ENCODE measurements at regions not wholly inside any gene's neighbourhood (a gene's known extent, or its start where the extent isn't known, plus 50 kb on each side); places are given as distances from the start of the nearest gene placed in this dataset.

GRCh38 chrX:113980953-113981352, 602.9 kb upstream of the HTR2C start:
- H3K27ac Mint-ChIP-seq: no peak overlapping the region
- no peaks in the 10 kb centered on the region for H3F3A ChIP-seq (replicated peaks; ENCODE audit: low read depth)
- H3K27me3 ChIP-seq (ENCODE audit: insufficient read depth): no peaks in the 10 kb centered on the region
- H3K36me3 Mint-ChIP-seq (ENCODE audit: low read depth): peaks cover 60% of the 10 kb centered on the region
- H3K4me2 ChIP-seq: no peak overlapping the region
- H3K4me1 ChIP-seq (ENCODE audit: insufficient read depth): peaks cover 20% of the 10 kb centered on the region
- ATAC-seq (no peak), DNase-seq (ENCODE audit: low spot score) (no peak)
- no peaks in the 10 kb centered on the region; the same call in 1 of the 2 replicates for H3K9me2 ChIP-seq (ENCODE audit: insufficient read depth)
- H3K4me1 Mint-ChIP-seq: peaks cover 9% of the 10 kb centered on the region
- no peak overlapping the region for H3K4me3 Mint-ChIP-seq
- H3K9me3 Mint-ChIP-seq: peaks cover 17% of the 10 kb centered on the region
- peaks cover 11% of the 10 kb centered on the region; the same call in 1 of the 2 replicates for H3K36me3 ChIP-seq (ENCODE audit: insufficient read depth)
- TF ChIP-seq ZNF114 (CRISPR knock-in tag; IDR thresholded peaks at IDR 0.05): no peak
- no peak for TF ChIP-seq ETS1 (IDR thresholded peaks at IDR 0.05)
- TF ChIP-seq, protein P1, sequence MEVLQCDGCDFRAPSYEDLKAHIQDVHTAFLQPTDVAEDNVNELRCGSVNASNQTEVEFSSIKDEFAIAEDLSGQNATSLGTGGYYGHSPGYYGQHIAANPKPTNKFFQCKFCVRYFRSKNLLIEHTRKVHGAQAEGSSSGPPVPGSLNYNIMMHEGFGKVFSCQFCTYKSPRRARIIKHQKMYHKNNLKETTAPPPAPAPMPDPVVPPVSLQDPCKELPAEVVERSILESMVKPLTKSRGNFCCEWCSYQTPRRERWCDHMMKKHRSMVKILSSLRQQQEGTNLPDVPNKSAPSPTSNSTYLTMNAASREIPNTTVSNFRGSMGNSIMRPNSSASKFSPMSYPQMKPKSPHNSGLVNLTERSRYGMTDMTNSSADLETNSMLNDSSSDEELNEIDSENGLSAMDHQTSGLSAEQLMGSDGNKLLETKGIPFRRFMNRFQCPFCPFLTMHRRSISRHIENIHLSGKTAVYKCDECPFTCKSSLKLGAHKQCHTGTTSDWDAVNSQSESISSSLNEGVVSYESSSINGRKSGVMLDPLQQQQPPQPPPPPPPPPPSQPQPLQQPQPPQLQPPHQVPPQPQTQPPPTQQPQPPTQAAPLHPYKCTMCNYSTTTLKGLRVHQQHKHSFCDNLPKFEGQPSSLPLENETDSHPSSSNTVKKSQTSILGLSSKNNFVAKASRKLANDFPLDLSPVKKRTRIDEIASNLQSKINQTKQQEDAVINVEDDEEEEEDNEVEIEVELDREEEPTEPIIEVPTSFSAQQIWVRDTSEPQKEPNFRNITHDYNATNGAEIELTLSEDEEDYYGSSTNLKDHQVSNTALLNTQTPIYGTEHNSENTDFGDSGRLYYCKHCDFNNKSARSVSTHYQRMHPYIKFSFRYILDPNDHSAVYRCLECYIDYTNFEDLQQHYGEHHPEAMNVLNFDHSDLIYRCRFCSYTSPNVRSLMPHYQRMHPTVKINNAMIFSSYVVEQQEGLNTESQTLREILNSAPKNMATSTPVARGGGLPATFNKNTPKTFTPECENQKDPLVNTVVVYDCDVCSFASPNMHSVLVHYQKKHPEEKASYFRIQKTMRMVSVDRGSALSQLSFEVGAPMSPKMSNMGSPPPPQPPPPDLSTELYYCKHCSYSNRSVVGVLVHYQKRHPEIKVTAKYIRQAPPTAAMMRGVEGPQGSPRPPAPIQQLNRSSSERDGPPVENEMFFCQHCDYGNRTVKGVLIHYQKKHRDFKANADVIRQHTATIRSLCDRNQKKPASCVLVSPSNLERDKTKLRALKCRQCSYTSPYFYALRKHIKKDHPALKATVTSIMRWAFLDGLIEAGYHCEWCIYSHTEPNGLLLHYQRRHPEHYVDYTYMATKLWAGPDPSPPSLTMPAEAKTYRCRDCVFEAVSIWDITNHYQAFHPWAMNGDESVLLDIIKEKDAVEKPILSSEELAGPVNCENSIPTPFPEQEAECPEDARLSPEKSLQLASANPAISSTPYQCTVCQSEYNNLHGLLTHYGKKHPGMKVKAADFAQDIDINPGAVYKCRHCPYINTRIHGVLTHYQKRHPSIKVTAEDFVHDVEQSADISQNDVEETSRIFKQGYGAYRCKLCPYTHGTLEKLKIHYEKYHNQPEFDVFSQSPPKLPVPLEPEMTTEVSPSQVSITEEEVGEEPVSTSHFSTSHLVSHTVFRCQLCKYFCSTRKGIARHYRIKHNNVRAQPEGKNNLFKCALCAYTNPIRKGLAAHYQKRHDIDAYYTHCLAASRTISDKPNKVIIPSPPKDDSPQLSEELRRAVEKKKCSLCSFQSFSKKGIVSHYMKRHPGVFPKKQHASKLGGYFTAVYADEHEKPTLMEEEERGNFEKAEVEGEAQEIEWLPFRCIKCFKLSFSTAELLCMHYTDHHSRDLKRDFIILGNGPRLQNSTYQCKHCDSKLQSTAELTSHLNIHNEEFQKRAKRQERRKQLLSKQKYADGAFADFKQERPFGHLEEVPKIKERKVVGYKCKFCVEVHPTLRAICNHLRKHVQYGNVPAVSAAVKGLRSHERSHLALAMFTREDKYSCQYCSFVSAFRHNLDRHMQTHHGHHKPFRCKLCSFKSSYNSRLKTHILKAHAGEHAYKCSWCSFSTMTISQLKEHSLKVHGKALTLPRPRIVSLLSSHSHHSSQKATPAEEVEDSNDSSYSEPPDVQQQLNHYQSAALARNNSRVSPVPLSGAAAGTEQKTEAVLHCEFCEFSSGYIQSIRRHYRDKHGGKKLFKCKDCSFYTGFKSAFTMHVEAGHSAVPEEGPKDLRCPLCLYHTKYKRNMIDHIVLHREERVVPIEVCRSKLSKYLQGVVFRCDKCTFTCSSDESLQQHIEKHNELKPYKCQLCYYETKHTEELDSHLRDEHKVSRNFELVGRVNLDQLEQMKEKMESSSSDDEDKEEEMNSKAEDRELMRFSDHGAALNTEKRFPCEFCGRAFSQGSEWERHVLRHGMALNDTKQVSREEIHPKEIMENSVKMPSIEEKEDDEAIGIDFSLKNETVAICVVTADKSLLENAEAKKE (CRISPR knock-in tag; IDR thresholded peaks at IDR 0.05): no peak
- no peak for TF ChIP-seq EZH2 (IDR thresholded peaks at IDR 0.05; ENCODE audit: low read depth, unreplicated experiment)
- no peak for TF ChIP-seq POLR2AphosphoS5 (IDR thresholded peaks at IDR 0.05; ENCODE audit: low read depth)
- no peak for TF ChIP-seq ZNF331 (CRISPR knock-in tag; IDR thresholded peaks at IDR 0.05; ENCODE audit: low read depth)
- TF ChIP-seq, protein P2, sequence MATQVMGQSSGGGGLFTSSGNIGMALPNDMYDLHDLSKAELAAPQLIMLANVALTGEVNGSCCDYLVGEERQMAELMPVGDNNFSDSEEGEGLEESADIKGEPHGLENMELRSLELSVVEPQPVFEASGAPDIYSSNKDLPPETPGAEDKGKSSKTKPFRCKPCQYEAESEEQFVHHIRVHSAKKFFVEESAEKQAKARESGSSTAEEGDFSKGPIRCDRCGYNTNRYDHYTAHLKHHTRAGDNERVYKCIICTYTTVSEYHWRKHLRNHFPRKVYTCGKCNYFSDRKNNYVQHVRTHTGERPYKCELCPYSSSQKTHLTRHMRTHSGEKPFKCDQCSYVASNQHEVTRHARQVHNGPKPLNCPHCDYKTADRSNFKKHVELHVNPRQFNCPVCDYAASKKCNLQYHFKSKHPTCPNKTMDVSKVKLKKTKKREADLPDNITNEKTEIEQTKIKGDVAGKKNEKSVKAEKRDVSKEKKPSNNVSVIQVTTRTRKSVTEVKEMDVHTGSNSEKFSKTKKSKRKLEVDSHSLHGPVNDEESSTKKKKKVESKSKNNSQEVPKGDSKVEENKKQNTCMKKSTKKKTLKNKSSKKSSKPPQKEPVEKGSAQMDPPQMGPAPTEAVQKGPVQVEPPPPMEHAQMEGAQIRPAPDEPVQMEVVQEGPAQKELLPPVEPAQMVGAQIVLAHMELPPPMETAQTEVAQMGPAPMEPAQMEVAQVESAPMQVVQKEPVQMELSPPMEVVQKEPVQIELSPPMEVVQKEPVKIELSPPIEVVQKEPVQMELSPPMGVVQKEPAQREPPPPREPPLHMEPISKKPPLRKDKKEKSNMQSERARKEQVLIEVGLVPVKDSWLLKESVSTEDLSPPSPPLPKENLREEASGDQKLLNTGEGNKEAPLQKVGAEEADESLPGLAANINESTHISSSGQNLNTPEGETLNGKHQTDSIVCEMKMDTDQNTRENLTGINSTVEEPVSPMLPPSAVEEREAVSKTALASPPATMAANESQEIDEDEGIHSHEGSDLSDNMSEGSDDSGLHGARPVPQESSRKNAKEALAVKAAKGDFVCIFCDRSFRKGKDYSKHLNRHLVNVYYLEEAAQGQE (IDR thresholded peaks at IDR 0.05; ENCODE audit: unreplicated experiment): no peak
- no peak for TF ChIP-seq NANOG (IDR thresholded peaks at IDR 0.05; ENCODE audit: borderline replicate concordance)
- TF ChIP-seq CTCF (conservative IDR thresholded peaks at IDR 0.05; ENCODE audit: low read depth in 2 of 2): no peak
- no peak for TF ChIP-seq EZH2phosphoT487 (IDR thresholded peaks at IDR 0.05; ENCODE audit: unreplicated experiment)
- no peak for TF ChIP-seq CREB1 (CRISPR knock-in tag; IDR thresholded peaks at IDR 0.05; ENCODE audit: low read depth)
- no peak for TF ChIP-seq JUNB (IDR thresholded peaks at IDR 0.05; ENCODE audit: unreplicated experiment)
- no peak for TF ChIP-seq STAT1 (IDR thresholded peaks at IDR 0.05; ENCODE audit: unreplicated experiment)
- peaks cover 40% of the 10 kb centered on the region for H3K79me2 ChIP-seq (replicated peaks; ENCODE audit: insufficient read depth)
- no peaks in the 10 kb centered on the region for H3K27me3 Mint-ChIP-seq (ENCODE audit: insufficient read depth, low read depth, poor library complexity)
- H2AFZ ChIP-seq: no peak overlapping the region
- no peaks in the 10 kb centered on the region for H4K20me1 ChIP-seq (replicated peaks; ENCODE audit: insufficient read depth)
- no peak overlapping the region for H3K4me3 ChIP-seq
- H3K27ac ChIP-seq (ENCODE audit: low read depth): no peak overlapping the region

Data from GM23338 (cell line).